ENCODE measurements at regions not wholly inside any gene's neighbourhood (a gene's known extent, or its start where the extent isn't known, plus 50 kb on each side); places are given as distances from the start of the nearest gene placed in this dataset.

- Histone ChIP-seq H3K36me3 (no peaks in the 10 kb centered on the region), H3K4me3 (no peak overlapping the region), H3K27ac (no peak overlapping the region), H3K27me3 (no peaks in the 10 kb centered on the region), H3K4me1 (no peaks in the 10 kb centered on the region), H3K9me3 (no peaks in the 10 kb centered on the region)
- intact Hi-C loops (cut with DNase I; ENCODE audit: low total_unique reads): no loop called here
- no peak for DNase-seq
- TF ChIP-seq CTCF (IDR thresholded peaks at IDR 0.05) (no peak), POLR2A (IDR thresholded peaks at IDR 0.05) (no peak)
These were observed 96.6 kb upstream of the KCNA4 start for GRCh38 chr11:30113326-30113898.

- no peaks in the 10 kb centered on the region for H3K9me3 ChIP-seq
- H3K27ac ChIP-seq: no peak overlapping the region
- DNase-seq: no peak
- no peaks in the 10 kb centered on the region for H3K4me1 ChIP-seq
- intact Hi-C loops (cut with DNase I; ENCODE audit: low total_unique reads): no loop called here
- H3K36me3 ChIP-seq: no peaks in the 10 kb centered on the region
- no peak overlapping the region for H3K4me3 ChIP-seq
- TF ChIP-seq CTCF (IDR thresholded peaks at IDR 0.05) (no peak), POLR2A (IDR thresholded peaks at IDR 0.05) (no peak)
- H3K27me3 ChIP-seq: no peaks in the 10 kb centered on the region
These were observed 99.7 kb upstream of the KCNA4 start for GRCh38 chr11:30116512-30116911.

GRCh38 chr11:30120045-30120589 is 103.3 kb upstream of the KCNA4 start:
- intact Hi-C loops (cut with DNase I; ENCODE audit: low total_unique reads): no loop called here
- DNase-seq: no peak
- Histone ChIP-seq H3K27ac (no peak overlapping the region), H3K36me3 (no peaks in the 10 kb centered on the region), H3K4me3 (no peak overlapping the region), H3K27me3 (no peaks in the 10 kb centered on the region), H3K4me1 (no peaks in the 10 kb centered on the region), H3K9me3 (no peaks in the 10 kb centered on the region)
- TF ChIP-seq POLR2A (IDR thresholded peaks at IDR 0.05): no peak
- no peak for TF ChIP-seq CTCF (IDR thresholded peaks at IDR 0.05)

- intact Hi-C loops (cut with DNase I; ENCODE audit: low total_unique reads): no loop called here
- TF ChIP-seq POLR2A (IDR thresholded peaks at IDR 0.05): no peak
- no peak for TF ChIP-seq CTCF (IDR thresholded peaks at IDR 0.05)
- H3K4me1 ChIP-seq: no peaks in the 10 kb centered on the region
- no peak overlapping the region for H3K4me3 ChIP-seq
- no peaks in the 10 kb centered on the region for H3K9me3 ChIP-seq
- DNase-seq: no peak
- H3K27ac ChIP-seq: no peak overlapping the region
- H3K27me3 ChIP-seq: no peaks in the 10 kb centered on the region
- H3K36me3 ChIP-seq: no peaks in the 10 kb centered on the region
These were observed 105.4 kb upstream of the FSHB start for GRCh38 chr11:30125456-30125855.

- intact Hi-C loops (cut with DNase I; ENCODE audit: low total_unique reads): no loop called here
- Histone ChIP-seq H3K9me3 (no peaks in the 10 kb centered on the region), H3K27me3 (no peaks in the 10 kb centered on the region), H3K4me3 (no peak overlapping the region), H3K4me1 (no peaks in the 10 kb centered on the region), H3K27ac (no peak overlapping the region), H3K36me3 (no peaks in the 10 kb centered on the region)
- DNase-seq: no peak
- TF ChIP-seq POLR2A (IDR thresholded peaks at IDR 0.05) (no peak), CTCF (IDR thresholded peaks at IDR 0.05) (peak in 1 of 4 experiments; percentile 25)
These were observed 102.4 kb upstream of the FSHB start for GRCh38 chr11:30128269-30128932.

Data from uterus (tissue), 3 donors.